KMS-11 (cell line): ENCODE measurements at regions not wholly inside any gene's neighbourhood (a gene's known extent, or its start where the extent isn't known, plus 50 kb on each side); places are given as distances from the start of the nearest gene placed in this dataset.

ENCODE experiments used
- H2AFZ ChIP-seq: fragments of 200-600 bp; sonication (generic); 2 replicates; pipeline ENCODE4 v1.6.1; 2016; ENCODE audit warnings: antibody characterized with exemption, mixed run types, low read depth
- H3K27ac ChIP-seq: fragments of 200-600 bp; sonication (generic); 2 replicates; pipeline ENCODE4 v1.6.1; 2016; ENCODE audit warnings: mild to moderate bottlenecking, mixed run types
- H3K27me3 ChIP-seq: fragments of 200-600 bp; sonication (generic); 2 replicates; pipeline ENCODE4 v1.6.1; 2017; ENCODE audit warnings: mild to moderate bottlenecking, low read depth, mixed run types, moderate library complexity; ENCODE audit not compliant: insufficient read depth
- H3K36me3 ChIP-seq: fragments of 200-600 bp; sonication (generic); 2 replicates; pipeline ENCODE4 v1.6.1; 2017; ENCODE audit warnings: mild to moderate bottlenecking, mixed run types; ENCODE audit not compliant: insufficient read depth
- H3K4me1 ChIP-seq: fragments of 200-600 bp; sonication (generic); 2 replicates; pipeline ENCODE4 v1.6.1; 2016; ENCODE audit warnings: mild to moderate bottlenecking, low read depth, mixed run types; ENCODE audit not compliant: poor library complexity, severe bottlenecking
- H3K4me2 ChIP-seq: fragments of 200-600 bp; sonication (generic); 2 replicates; pipeline ENCODE4 v1.7.0; 2016; ENCODE audit warnings: mild to moderate bottlenecking, mixed run types
- H3K4me3 ChIP-seq: fragments of 200-600 bp; sonication (generic); IDR thresholded peaks from 2 replicates; pipeline ENCODE4 v1.6.1; 2017; ENCODE audit warnings: low read depth, low read length, mixed read lengths; ENCODE audit not compliant: insufficient read depth
- H3K79me2 ChIP-seq: fragments of 200-600 bp; sonication (generic); 2 replicates; pipeline ENCODE4 v1.6.1; 2016; ENCODE audit warnings: low read depth, mixed run types; ENCODE audit not compliant: insufficient read depth
- H3K9ac ChIP-seq: fragments of 200-600 bp; sonication (generic); 2 replicates; pipeline ENCODE4 v1.6.1; 2016; ENCODE audit warnings: mild to moderate bottlenecking, mixed run types
- H4K20me1 ChIP-seq: fragments of 200-600 bp; sonication (generic); 2 replicates; pipeline ENCODE4 v1.6.1; 2016; ENCODE audit warnings: mild to moderate bottlenecking, mixed run types; ENCODE audit not compliant: insufficient read depth
- TF ChIP-seq, protein P1 (sequence below): fragments of 200-600 bp; sonication (generic); conservative IDR thresholded peaks from 2 replicates; pipeline ENCODE4 v1.6.1; 2017; ENCODE audit warnings: low read depth, mild to moderate bottlenecking, antibody characterized with exemption, low read length, moderate library complexity, mixed read lengths

DNA sequence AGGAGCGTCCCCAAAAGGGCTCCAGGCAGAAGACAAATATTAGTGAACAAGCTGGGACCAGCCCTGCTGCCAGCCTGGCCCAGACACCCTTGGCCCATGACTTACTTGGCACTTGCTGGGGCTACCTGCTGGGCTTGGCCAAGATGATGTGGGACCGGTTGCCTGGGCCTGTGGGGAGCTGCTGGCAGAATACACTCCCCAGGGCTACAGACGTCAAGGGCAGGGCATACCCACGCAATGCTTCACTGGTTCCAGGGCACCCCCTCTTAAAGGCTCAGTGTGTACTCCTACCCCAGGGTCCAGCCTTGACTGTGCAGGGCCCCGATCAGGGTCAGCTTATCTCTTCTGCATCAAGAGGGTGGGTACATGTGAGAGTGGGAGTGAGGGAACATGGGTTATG, 106.5 kb upstream of the SLC2A1 start:
- H3K4me2 ChIP-seq, result no peak overlapping the region
- H3K4me1 ChIP-seq, result no peaks in the 10 kb centered on the region
- H3K27me3 ChIP-seq, result no peaks in the 10 kb centered on the region
- H3K9ac ChIP-seq, result no peak overlapping the region
- no peaks in the 10 kb centered on the region for H3K36me3 ChIP-seq
- no peaks in the 10 kb centered on the region for H4K20me1 ChIP-seq
- H3K4me3 ChIP-seq, result no peak overlapping the region
- no peak overlapping the region for H2AFZ ChIP-seq
- TF ChIP-seq, protein P1, sequence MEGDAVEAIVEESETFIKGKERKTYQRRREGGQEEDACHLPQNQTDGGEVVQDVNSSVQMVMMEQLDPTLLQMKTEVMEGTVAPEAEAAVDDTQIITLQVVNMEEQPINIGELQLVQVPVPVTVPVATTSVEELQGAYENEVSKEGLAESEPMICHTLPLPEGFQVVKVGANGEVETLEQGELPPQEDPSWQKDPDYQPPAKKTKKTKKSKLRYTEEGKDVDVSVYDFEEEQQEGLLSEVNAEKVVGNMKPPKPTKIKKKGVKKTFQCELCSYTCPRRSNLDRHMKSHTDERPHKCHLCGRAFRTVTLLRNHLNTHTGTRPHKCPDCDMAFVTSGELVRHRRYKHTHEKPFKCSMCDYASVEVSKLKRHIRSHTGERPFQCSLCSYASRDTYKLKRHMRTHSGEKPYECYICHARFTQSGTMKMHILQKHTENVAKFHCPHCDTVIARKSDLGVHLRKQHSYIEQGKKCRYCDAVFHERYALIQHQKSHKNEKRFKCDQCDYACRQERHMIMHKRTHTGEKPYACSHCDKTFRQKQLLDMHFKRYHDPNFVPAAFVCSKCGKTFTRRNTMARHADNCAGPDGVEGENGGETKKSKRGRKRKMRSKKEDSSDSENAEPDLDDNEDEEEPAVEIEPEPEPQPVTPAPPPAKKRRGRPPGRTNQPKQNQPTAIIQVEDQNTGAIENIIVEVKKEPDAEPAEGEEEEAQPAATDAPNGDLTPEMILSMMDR, result no peak
- H3K79me2 ChIP-seq, result no peaks in the 10 kb centered on the region
- H3K27ac ChIP-seq, result no peak overlapping the region

DNA sequence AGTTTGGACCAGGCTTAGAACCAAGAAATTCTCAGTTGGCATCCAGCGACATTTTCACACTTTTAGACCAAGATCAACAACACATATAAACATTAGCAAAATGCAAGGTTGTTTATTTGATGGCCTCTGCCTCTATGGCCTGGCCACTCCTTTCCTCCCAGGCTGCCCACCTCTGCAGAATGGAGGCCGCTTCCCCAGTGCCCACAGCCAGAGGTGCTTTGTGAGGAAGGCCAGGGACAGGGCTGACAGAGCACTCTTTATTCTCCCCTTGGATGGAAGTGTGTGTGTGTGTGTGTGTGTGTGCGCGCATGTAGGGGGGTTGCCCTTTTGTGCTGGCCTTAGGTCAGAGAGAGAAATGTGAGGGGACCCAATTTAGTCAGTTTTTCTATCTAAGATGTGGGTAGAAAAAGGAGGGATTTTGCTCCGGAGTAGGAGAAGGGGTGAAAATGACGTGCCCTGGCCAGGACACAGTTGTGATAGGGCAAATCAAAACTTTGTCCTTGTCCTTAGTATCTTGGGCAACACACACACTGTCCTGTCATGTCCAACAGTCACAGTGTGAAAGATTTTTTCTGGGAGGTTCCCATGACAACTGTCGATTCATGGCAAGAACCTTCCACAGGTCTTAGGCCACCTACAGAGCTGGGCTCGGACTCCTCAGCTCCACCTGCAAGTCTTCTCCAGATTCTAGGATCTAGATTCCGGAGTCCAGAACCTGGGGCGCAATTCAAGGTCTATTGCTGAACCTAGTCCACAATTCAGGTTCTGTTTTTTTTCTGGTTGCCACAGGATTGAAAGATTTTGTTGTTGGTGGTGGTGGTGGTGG, 104.9 kb upstream of the SLC2A1 start:
- H3K9ac ChIP-seq, result no peak overlapping the region
- TF ChIP-seq, protein P1, result no peak
- H3K4me1 ChIP-seq, result no peaks in the 10 kb centered on the region

DNA sequence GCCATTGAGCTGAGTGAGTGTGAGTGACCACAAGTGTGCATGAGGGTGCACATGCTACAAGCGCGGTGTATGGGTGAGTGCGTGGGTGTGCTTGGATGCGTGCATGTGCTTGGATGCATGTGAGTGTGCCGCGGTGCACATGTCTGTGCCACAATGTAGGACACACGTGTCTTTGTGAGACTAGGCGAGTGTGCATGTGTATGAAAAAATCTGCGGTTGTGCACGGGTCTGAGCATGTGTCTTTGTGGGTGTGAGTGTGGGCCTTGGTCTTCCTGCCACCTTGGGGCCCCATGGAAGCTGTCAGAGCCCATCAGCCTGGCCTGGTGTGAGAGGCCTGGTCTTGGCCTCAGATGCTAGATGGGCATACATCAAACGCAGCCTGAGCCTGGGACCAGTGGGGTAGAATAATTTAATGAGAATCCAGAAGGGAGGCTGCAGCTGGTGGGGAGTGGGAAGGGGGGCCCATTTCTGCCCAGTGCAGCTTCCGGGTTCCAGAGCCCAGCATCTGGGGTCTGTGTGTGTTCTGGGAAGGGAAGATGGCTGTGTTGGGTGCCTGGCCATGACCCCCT, 103.9 kb upstream of the SLC2A1 start:
- no peaks in the 10 kb centered on the region for H3K36me3 ChIP-seq
- H3K9ac ChIP-seq, result no peak overlapping the region

More for the DNA sequence above, 104.9 kb upstream of the SLC2A1 start:
- Histone ChIP-seq H3K27ac (no peak overlapping the region), H3K27me3 (no peaks in the 10 kb centered on the region), H3K4me2 (no peak overlapping the region), H4K20me1 (no peaks in the 10 kb centered on the region), H2AFZ (no peak overlapping the region), H3K4me3 (no peak overlapping the region), H3K36me3 (no peaks in the 10 kb centered on the region), H3K79me2 (no peaks in the 10 kb centered on the region)

DNA sequence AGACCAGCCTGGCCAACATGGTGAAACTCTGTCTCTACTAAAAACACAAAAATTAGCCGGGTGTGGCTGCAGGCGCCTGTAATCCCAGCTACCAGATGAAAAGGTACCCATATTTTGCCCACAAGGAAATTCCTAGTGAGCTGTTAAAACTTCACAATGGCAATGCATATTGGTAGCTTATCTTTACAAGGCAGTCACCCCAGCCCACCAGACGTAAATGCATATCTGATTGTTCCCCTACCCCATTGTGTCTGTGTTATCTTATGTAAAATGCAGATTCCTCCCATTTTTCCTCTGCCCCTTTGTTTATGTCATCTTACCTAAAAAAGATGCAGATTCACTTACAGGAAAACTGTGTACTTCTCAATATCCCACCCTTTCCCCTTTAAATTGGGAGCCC, 103.1 kb upstream of the SLC2A1 start:
- Histone ChIP-seq H2AFZ (no peak overlapping the region), H3K27ac (no peak overlapping the region), H3K36me3 (no peaks in the 10 kb centered on the region), H3K4me1 (no peaks in the 10 kb centered on the region), H3K79me2 (no peaks in the 10 kb centered on the region), H3K4me3 (no peak overlapping the region), H4K20me1 (no peaks in the 10 kb centered on the region), H3K9ac (no peak overlapping the region), H3K27me3 (no peaks in the 10 kb centered on the region), H3K4me2 (no peak overlapping the region)
- TF ChIP-seq, protein P1, result no peak

More for the DNA sequence above, 103.9 kb upstream of the SLC2A1 start:
- TF ChIP-seq, protein P1, result no peak
- H3K27me3 ChIP-seq, result no peaks in the 10 kb centered on the region
- H3K79me2 ChIP-seq, result no peaks in the 10 kb centered on the region
- H4K20me1 ChIP-seq, result no peaks in the 10 kb centered on the region
- no peaks in the 10 kb centered on the region for H3K4me1 ChIP-seq
- H3K4me2 ChIP-seq, result no peak overlapping the region
- H2AFZ ChIP-seq, result no peak overlapping the region
- no peak overlapping the region for H3K4me3 ChIP-seq
- H3K27ac ChIP-seq, result no peak overlapping the region
